IPS-NIHi7 (cell line): ENCODE measurements at regions not wholly inside any gene's neighbourhood (a gene's known extent, or its start where the extent isn't known, plus 50 kb on each side); places are given as distances from the start of the nearest gene placed in this dataset.

Experiments used
- DNase-seq: peaks from one replicate; pipeline ENCODE4 v3.0.0; 2012; ENCODE audit warnings: mixed read lengths; ENCODE audit errors: extremely low spot score

DNA sequence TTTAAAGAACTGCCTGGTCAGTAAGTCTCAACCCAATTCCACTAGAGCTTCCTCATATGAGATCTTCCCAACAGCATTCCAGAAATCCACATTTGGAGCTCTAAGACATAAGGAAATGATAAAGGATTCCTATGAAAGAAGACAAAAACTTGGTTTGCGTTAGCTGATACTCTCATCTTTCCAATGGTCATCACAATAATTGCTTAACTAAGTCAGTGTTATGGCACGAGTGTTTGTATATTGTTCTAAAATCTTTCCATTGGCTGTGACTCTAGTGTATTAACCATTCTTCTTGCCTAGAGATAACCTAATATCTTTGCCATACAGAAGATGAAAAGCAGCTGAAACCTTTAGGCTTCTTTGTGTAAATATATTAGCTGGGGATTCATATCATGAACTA, 289.0 kb downstream of the SNX13 start:
- no peak for DNase-seq

DNA sequence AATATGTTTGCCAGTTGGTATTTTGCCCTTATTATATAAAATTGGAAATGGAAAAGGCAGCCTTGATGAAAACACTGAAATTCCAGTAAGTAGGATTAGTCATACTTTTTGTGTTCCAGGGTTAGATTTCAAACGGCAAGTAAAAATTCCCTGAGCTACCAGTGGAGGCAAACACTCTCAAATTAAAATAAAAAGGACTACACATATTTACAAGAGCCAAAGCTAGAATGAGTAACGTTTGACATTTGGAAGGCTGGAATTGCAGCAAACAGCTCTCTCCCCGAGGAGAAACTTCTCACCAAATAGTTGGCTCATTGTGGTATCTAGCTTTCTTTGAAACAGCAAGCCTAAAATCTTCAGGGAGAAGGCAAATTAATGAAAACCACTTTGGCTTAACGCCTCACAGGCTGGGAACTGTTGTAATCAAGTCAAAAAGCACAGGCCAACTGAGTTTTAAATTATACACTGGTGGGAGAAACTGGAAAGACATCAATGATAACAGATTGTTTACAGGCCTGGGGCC, 288.4 kb downstream of the SNX13 start:
- no peak for DNase-seq

DNA sequence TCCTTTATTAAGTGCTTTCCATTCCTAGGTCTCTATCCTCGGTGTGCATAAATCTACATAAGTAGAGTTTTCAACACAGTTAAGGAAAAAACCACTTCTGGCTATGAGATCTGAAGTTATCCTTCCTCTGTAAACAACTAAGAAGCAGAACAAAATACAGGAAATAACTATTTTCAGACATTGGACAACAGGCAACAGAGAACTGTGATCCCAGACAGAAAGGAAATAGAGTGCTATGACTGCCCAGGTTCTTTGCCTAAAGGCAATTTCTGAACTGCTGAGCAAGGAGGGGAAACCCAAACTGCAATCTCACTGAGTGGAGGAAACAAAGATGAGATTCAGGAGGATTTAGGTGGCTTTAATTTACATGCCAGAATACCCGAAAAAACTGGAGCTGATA, 285.4 kb downstream of the SNX13 start:
- no peak for DNase-seq

DNA sequence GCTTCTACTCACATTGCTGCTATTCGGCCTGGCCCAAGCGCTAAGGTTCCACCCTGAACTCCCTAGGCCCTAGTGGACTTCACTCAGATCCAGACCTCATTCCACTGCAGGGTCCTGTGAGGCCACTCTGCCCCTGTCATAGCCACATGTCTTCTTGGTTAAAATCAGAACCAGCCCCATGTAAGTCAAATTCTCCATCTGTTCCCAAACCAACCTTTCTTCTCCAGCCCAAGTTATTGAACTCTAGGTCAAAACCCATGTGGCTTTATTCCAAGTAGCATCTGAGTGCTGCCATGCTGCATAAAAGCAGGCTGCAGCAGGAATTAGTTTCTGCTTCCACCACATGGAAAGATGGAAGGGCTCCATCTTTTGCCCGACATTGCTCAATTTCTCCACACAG, 281.2 kb downstream of the SNX13 start:
- no peak for DNase-seq

DNA sequence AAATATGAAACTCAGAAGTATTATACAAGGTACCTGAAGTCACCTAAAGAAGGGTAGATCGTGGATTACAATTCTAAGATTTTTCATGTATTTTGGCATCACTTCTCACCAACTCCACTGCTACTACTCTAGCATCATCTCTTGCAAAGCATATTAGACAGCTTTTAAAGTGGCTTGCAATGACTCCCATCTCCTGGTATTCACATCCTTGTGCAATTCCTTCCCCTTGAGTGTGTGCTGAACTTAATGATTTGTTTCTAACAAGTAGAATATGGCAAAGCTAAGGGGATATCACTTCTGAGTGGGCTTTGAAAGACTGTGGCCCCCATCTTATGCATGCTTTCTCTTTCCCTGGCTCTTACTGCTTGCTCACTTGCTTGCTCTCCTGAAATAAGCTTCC, 280.2 kb downstream of the SNX13 start:
- DNase-seq, result no peak

DNA sequence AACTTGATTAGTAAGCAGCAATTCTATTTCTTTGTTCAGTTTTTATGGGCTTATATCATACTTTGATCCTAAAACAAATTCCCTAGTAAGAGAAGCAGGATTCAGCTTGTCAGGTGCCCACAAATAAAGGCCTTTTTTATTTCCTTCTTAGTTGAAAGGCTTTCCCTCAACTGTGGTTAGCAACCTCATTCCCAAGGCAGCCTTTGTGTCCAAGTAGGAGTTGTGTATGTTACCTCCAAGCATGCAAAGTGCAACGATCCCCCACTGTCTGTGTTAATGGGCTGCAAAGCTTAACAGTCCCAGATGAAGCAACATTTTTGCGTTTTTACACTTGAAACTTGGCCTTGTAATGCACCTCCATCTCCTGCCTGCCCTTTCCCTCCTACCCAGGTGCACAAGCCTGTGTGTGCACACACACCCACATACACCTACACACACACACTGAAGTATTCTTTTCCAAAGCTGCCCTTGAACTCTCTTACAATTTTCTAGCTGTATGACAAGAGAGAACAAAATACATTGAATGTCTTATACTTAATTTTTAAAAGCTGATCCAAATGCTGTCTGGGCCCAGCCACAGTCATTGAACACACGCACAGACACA, 278.2 kb downstream of the SNX13 start:
- peak; percentile 21 for DNase-seq

DNA sequence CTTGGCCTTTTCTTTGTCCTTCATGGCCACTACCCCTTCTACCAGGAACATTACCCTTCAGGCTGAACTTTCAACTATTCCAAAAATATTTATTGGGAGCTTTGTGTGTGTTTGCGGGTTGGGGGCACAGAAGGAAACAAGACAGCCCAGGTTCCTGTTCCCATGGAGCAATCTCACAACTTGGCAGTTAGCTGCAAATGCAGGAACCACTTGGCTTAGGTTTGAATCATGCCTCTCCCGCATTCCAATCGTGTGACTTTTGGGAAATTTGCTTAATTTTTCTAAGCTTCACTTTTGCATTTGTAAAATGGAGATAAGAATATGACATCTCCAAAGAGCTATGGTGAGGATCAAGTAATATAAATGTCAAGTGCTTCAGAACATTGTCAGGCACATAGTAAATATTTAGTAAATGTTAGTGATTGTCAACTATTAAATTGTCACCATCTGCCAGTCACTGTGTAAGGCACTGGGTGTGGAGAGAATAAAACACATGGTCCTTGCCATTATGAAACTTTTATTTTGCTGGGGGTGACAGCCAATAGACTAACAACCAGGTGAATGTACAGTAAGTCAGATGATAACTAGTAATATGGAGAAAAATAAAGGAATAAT, 277.1 kb downstream of the SNX13 start:
- no peak for DNase-seq

DNA sequence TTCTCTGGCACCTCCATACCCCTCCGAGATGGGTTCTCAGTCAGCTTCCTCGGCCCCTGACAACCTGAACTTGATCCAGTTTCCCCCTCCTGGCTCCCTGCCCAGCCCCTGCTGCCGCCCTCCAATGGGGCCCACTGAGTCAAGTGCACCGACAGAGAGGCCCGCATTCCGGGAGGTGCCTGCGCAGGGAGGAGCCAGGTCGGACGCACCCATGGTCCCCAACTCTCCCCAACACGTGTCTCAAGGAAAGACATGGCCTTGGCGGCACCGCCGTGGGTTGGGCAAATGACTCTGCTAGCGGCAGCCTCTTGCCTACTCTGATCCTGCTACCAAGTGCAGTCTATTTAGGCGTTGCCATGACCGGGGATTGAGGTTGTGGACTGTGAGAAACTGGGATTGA, 275.3 kb downstream of the SNX13 start:
- DNase-seq, result no peak

DNA sequence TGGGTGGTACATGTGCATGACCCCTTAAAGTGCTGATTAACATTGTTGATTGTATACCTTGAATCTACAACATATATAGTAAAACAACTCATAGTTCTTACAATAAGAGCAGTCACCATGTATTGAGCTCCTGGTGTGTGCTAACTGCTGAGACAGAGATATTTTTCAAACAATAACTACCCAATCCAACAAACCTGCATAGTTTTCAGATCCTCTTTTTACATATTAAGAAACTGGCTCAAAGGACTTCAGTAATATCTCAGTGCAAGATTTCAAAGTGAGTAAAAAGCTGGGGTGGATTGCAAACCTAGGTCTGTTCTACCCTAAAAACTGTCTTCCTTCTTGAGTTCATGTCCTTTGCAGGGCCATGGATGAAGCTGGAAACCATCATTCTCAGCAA, 272.2 kb downstream of the SNX13 start:
- DNase-seq, result no peak

DNA sequence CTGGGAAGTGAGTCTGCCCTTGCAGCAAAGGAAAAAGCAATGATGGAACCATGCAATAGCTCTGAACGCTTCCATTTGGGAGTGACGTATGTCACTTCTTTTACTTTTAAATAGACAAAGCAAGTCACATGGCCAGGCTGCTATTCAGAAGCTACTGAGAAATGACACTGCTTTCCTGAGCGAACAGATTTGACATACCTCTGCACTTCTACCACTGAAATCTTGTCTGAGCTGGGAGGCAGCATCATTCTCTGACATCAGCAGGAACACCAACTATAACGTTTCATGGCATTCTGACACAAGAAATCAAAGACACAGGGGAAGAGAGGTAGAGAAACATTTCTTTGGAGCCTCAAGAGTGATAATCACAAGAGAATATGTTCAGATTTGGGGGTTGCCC, 271.1 kb downstream of the SNX13 start:
- DNase-seq, result no peak

DNA sequence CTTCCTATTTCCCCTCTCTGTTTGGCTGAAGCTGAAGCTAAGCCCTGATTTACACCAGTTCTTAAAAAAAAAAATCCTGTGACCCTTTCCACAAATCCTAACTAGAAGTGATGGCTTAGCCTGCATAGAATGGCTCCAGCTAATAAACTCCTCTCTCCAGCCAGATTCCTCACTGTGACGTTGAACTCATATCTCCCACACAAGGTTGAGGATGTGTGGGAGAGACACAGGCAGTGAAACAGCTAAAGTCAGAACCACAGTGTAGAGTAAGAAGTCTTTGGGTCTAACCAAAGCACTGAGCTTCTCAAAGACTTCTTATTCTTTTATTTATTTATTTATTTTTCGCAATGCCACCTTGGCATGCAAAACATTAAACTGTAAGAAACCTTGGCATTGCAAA, 268.3 kb downstream of the SNX13 start:
- no peak for DNase-seq

DNA sequence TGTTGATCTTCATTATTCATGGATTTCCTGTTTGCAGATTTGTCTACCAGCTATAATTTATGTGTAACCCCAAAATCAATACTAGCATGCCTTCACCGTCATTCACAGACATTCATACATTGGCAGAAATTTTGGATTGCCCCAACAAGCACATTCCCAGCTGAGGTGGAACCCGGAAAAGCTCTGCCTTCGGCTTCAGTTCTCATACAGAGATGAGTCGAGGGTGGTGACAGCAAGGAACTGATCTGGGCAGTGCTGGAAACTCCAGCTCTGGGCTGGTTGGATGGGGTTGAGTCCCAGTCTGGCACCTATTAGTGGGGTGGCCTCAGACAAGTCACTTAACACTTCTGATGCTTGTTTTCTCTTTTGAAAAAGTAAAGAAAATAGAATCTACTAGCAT, 267.5 kb downstream of the SNX13 start:
- DNase-seq, result no peak

DNA sequence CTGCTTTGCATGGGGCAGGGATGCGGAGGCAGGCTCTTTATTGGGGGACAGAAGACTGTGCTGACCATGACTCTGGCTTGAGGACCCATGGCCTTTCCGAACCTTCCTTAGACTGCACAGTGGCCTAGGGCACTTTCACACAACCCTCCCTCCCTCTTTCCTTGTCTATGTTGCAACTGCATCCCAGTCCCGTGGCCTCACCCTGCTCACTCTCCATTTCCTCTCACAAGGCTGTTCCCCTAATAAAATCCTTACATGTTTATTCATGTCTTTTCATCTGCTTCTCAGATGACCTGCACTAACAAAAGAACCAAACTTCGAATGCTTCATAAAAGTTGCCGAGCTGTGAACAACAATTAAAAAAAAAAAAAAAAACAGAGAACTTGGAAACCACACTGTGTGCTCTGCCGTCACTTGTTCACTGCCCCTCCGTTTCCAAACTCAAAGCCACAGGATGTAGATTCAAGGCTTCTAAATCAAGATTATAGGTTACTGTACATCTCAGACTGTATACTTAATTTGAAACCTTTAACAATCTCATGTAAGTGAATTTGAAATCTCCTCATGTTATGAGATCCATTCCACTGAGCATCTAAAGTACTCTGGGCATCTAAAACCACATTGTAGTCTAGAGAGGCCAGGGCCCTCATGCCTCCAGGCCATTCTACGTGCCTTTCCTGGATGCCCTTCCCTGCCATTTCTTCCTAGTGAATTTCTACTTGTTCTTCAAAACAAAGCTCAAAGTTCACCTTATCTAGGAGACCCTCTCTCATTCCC, 265.9 kb downstream of the SNX13 start:
- DNase-seq, result no peak

DNA sequence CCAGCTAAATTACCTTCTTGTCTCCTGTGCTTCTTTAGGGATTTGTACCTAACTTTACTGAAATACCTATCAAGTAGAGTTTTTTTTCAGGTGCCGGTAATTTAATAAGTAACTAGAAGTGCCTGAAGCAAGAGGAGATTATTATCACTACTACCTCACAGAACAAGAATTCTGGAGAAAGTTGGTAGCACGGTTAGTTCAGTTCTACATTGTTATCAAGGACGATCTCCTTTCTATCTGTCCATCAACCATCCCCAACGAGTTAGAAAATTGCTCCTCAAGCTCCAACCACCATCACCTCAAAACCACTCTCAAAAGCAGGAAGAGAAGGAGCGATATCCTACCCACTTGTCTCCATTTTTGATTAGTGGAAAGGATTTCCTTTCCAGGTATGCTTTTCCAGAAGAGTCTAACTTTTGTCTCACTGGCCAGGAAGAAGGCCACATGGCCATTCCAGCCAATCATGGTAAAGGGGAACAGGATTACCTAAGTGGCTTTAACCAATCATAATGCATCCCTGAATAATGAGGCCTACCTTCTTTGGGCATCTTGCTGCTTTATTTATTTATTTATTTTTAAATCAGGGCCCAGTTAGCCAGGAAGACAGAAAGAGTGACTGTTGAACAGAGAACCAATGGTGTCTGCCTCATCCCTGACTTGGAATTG, 265.2 kb downstream of the SNX13 start:
- DNase-seq, result no peak

DNA sequence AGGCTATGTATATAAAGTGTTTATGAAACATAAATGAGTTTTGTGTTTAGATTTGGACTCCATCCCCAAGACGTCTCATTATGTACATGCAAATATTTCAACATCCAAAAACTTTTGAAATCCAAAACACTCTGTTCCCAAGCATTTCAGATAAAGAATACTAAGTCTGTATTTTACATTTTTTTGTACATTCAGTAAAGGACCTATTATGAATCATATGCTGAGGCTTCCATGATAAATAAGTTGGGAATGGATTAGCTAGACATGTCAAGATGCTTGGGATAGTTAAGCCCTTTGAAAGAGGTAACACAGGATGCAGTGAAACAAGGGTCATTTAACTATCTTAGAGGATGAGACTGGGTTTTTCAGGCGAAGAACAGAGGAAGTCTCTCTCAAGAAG, 262.9 kb downstream of the SNX13 start:
- no peak for DNase-seq

DNA sequence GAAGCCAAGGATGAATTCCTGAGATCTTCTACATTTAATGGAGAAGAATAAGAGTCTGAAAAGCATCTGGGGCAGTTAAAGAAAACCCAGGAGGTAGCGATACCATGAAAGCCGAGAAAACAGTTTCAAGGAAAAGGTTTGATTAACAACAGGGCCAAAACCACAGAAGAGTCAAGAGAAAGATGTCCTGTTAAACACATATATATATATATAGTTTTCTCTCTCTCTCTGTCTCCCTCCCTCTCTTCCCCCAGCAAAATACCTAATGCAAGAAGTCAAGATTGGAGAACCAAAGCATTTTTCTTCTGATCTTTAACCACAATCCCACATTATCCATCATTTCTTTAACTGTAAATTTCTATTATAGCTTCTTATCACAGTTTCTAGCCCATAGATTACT, 261.4 kb downstream of the SNX13 start:
- no peak for DNase-seq

DNA sequence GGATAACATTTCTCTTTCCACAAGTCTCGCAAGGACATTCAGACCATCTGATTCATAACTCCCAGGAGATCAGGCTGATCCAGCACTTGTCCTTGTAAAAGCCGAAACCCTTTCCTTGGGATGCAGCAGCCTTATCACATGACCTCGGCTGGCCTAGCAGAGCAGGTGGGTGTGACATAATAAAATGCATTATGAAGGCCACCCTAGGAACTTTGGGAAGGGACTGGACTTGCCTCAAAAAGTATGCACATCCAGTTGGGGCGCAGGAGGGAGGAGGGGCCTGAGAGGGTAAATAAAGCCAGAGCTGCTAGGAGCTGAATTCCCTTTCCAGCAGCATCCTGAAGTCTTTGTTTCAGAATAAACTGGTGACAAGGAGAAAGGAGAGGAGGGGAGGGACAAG, 260.8 kb downstream of the SNX13 start:
- DNase-seq, result no peak

DNA sequence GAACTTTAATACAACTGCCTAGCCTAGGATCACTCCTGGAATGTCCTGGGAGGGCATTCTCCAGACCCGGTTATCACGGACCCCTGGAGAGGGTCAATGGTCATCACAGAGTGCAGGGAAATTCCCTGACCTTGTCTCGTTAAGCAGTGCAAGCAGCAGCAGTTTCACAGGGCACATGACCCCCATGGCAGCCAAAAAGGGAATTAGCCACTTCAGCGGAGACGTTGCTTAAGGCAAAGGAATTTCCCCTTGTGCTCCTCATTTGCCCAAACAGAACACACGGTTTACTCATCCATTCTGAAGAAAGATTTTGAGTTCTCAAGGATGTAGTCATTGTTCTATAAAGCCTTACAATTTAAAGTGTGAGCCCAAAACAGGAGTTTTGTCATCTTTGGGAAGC, 260.3 kb downstream of the SNX13 start:
- DNase-seq, result peak; percentile 15

DNA sequence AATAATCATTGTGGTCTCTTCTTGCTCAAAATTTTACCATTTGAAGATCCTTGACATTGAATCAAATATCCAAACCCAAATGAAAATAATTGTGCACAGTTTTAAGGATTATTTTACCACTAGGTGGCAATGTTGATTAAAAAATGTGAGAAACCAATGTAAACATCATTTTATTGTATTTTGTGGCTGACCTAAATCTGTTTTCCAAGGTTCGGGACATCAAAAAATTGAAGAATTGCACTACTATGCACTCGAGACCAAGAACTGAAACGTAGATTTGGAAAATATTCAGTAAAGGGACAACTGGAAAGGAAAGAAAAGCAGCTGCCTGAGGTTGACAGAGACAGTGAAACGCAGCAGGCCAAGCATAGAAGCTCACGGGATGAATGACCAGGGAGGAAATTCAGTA, 259.3 kb downstream of the SNX13 start:
- DNase-seq, result no peak

DNA sequence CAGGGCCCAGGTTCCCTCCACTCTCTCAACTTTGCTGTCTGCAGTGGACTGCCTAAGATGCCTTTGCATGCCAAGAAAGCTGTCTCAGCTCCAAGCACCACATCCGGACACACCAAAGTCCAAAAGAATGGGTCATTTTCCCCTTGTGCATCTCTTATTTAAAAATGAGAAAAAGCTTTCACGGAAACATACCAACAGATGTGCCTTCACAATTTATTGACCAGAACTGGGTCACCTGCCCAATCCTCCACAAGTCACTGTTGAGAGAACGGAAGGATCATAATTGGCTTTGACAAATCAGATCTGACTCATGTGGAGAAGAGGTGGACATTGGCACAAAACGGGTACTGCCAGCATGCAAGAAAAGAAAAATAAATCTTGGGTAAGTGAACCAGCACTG, 258.3 kb downstream of the SNX13 start:
- DNase-seq, result no peak

DNA sequence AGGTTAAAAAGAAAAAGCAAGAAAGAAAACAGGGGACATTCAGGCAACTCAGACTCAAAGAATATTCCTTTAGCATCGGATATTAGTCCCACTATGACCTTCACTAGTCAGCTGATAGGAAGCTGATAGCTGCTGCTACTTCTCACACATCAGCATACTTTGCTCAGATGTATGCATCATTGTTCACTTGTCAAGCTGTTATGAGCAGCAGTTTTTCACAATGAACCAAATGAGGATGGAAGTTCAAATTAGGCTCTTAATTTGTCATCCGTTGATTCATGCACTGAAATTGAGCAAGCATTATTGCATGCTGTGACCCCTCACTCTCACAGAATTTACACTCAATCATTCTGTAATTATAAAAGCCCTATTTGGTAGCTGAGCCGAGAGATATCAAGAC, 257.7 kb downstream of the SNX13 start:
- no peak for DNase-seq

DNA sequence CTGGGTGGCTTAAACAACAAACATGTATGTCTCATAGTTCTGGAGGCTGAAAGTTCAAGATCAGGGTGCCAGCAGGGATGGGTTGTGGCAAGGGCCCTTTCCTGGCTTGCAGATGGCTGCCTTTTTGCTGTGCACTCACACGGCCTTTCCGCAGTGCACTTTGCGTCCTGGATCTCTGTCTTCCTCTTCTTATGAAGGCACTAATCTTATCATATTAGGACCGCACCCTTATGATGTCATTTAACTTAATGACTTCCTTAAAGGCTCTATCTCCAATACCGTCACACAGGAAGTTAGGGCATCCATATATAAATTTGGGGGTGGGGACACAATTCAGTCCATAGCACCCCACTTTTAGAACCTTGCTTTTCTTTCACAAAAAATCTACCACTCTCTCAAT, 255.2 kb downstream of the SNX13 start:
- no peak for DNase-seq

DNA sequence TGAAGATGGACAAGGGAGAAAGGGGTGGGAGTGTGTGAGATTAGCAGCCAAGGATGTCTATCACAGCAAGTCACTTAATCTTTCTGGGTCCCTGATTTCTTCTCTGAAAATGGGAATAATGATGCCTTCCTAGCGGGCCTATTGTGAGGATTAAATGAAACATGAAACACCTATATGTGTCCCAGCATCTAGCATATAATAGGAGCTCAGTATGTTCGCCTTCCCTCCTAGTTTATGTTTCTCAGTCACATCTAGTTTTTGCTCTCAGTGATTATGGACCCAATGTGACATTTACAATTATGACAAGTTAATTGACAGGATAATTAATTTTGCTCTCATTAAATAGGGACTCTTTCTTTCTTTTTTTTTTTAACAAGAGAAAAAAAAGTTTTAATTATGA, 252.9 kb downstream of the SNX13 start:
- no peak for DNase-seq
